CD1c-positive myeloid dendritic cell (primary cell): ENCODE measurements at regions not wholly inside any gene's neighbourhood (a gene's known extent, or its start where the extent isn't known, plus 50 kb on each side); places are given as distances from the start of the nearest gene placed in this dataset.
"Not testable (repeated sequence)": the region's sequence is repeated elsewhere in the genome, so short reads cannot be mapped to it uniquely, and the experiment has no call there.

Experiments used
- DNase-seq: peaks from one replicate; pipeline ENCODE4 v3.0.0-alpha.2; 2016; ENCODE audit errors: extremely low spot score

DNA sequence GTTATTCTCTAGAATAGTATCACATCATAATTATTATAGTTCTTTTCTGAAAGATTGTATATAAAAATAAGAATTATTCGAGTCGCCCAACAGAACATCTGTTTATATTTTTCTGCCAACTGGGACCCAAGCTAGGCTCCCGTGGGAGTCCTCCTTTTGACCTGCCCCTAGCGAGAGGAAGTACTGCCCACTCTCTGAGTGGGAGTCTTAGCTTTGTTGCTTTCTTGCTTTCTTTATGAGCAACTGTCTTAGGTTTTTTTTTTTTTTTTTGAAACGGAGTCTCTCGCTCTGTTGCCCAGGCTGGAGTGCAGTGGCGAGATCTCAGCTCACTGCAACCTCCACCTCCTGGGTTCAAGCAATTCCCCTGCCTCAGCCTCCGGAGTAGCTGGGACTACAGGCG, 202.0 kb upstream of the ZNF184 start:
- DNase-seq: no peak

DNA sequence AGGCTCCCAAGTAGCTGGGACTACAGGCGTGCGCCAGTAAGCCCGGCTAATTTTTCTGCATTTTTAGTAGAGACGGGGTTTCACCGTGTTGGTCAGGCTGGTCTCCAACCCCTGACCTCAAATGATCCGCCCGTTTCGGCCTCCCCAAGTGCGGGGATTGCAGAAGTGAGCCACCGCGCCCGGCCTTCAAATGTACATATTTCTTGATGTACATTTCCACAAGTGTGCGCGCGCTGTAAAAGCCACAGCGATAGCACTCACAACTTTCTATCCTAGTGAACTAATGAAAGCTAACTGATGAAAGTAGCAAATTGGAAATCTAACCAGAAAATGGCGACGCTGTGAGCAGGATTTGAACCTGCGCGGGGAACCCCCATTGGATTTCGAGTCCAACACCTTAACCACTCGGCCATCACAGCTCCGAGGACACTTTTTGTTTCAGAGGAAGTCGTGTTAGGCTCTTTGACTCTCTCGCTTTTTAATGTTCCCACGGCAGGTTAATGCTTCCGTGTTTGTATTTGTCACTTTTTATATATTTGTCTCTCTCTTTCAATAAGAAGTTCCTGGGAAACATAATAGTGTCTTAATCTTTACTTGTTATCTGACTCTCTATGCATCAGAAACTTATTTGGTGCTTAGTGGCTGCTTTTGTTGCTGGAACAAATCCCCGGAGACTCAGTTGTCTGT, 199.4 kb upstream of the ZNF184 start:
- no peak for DNase-seq

DNA sequence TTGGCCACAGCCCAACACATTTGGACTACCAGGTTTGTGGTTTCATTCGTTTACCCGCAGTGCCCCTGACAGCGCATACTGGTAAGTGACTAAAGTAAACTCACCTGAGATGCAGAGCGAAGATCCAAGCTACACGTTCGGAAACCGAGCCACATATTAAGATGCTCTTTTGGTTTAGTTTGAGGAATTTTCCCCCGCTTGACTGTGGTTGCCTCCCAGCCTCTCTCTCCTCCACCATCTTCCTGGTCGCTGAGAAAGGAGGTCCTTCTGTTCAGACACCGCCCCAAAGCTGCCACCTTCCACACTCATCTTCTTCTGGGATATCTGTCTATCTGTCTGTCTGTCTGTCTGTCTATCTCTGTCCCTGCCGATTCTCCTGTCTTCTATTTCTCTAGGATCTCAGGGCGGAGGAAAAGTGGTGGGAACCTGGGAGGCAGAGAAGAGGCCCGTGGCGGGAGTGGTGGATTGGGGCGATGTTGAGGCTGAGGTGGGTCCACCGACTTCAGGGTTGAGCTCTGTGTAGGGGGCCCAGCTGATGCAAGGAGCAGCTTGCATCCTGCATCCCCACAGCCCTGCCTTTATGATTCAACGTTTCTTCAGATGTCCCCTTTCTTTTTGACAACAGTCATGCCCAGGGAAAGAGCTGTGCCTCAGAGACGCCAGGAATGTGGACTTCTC, 196.9 kb upstream of the ZNF184 start:
- DNase-seq: no peak

DNA sequence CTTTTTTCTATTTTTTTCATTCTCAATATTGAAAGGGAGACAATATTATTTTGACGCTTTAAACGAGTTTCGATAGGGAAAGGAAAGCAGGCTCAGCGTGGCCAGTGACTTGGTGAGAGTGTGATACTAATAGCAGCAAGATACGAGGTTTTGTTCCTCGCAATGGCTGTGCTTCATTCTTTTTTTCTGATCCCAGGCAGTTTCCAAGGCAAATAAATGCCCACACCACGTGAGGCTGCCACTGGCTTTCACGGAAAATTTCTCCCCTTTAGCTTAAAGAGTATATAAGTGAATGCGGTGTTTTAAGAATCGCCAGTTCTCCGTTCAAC, 196.4 kb upstream of the ZNF184 start:
- DNase-seq: no peak

DNA sequence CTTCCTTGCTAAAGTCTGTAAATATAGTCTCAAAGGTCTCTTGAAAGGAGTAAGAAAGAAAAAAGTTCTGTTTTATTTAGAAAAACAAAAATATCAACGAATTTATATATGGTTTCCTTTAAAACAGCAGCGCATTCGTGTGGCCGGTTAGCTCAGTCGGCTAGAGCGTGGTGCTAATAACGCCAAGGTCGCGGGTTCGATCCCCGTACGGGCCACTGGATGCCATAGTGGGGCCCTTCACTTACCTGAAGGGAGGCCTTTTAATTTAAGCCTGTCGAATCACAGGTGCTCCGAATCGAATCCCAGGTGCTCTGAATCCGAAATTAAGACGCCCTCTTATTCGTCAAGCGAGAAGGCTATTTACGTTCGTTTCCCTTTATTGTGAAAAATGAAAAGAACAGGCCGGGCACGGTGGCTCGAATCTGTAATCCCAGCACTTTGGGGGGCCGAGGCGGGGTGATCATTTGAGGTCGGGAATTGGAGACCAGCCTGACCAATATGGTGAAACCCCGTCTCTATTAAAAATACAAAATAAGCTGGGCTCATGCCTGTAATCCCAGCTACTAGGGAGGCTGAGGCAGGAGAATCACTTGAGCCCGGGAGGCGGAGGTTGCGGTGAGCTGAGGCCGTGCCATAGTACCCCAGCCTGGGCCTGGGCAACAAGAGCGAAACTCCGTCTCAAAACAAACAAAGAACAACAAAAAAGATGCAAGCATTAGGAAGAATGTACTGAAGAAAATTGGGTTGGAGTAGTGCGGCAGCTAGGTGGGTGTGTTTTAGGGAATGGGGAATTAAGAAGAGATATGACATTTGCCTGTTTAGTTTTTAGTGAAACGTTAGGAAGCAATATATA, 195.8 kb upstream of the ZNF184 start:
- no peak for DNase-seq

DNA sequence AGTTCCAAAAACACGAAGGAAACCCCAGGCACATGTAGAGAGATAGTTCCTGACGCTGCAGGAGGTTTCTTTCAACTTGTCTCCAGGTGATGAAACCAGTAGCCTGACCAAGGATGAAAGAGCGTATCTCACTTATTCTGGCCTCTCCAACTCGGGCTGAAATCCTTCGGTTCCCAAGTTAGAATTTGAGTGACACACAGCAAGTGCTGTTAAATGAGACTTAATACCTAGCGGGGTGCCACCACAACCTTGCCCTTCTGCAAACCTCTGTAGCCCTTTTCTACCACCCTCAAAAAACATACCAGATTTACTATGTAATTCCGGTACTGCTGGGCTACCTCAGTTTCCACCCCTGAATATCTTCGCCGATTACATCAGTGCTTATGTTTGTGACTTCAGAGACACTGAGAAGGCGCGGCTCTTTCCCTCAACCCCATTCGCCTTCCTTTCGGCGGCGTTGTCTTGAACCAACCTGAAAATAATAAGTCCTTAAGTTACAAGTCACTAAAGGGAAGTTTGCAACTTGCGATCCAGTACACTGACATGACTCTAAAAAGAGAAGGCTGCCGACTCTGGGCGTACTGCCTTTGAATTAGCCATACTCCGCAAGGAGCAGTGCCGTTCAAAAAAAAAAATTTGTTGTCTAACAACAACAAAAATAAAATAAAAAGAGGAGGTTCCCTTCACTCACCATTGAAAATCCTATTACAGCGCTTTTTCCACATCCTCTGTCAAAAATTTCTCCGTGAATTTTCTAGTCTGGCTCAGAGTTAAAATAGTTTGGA, 194.9 kb upstream of the ZNF184 start:
- DNase-seq: no peak

DNA sequence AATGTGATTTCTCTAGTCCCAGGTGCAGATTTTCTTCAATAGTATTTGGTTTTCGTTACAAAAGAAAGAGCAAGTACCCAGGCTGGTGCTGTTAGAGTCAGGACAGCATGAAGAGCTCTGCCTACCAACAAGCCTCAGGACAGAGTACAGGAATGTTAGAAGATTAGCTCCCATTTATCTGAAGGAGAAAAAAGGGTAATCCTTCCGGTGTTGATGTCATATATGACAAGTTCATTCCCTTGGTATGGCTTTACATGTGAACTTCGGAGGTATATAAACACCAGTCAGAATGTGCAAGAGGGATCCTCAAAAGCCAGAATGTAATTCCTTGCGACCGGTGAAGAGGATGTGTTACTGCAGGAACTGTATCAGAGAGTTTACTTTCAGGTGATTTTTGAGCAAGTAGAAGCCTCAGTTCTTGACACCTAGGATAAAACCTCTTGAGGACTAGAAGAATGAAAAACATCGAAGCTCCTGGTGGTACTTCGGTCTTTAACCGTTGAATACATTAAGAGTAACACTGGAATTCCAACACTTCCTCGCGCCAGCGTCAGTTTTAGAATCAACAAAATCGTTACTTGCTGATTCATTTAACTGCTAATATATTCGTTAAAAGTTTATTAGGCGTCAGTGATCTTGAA, 194.2 kb upstream of the ZNF184 start:
- DNase-seq: no peak

DNA sequence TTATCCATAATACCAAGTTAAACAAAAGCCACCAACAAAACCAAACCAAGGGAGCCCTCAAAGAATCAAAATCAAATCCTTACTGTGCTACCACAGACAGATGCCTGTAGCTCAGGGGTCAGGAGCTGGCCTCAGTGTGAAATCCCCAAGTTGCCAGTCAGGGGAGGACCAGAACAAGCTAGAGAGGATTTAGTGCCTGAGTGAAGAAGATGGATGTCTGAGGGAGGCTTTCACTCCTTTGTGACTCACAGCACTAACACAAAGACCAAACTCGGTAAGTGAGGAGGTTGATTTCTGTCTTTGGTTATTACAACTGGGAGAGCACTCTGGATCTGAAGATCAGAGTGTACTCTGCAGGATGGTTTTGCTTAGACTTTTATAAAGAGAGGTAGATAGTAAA, 189.9 kb upstream of the ZNF184 start:
- DNase-seq: no peak

DNA sequence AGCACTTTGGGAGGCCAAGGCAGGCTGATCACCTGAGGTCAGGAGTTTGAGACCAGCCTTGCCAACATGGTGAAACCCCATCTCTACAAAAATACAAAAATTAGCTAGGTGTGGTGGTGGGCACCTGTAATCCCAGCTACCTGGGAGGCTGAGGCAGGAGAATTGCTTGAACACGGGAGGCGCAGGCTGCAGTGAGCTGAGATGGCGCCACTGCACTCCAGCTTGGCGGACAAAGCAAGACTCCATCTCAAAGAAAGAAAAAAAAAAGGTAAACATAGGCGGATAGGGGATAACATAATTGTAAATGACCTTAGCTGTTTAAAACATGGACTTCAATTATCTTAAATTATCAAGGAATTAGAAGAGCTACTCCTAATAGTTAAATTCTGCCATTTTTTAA, 189.3 kb upstream of the ZNF184 start:
- DNase-seq: not testable (repeated sequence)

DNA sequence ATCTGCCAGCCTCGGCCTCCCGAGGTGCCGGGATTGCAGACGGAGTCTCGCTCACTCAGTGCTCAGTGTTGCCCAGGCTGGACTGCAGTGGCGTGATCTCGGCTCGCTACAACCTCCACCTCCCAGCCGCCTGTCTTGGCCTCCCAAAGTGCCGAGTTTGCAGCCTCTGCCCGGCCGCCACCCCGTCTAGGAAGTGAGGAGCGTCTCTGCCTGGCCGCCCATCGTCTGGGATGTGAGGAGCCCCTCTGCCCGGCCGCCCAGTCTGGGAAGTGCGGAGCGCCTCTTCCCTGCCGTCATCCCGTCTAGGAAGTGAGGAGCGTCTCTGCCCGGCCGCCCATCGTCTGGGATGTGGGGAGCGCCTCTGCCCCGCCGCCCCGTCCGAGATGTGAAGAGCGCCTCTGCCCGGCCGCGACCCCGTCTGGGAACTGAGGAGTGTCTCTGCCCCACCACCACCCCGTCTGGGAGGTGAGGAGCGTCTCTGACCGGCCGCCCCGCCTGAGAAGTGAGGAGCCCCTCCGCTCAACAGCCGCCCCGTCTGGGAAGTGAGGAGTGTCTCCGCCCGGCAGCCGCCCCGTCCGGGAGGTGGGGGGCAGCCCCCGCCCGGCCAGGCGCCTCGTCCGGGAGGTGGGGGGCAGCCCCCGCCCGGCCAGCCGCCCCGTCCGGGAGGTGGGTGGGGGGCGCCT, 180.4 kb upstream of the ZNF184 start:
- DNase-seq: not testable (repeated sequence)

DNA sequence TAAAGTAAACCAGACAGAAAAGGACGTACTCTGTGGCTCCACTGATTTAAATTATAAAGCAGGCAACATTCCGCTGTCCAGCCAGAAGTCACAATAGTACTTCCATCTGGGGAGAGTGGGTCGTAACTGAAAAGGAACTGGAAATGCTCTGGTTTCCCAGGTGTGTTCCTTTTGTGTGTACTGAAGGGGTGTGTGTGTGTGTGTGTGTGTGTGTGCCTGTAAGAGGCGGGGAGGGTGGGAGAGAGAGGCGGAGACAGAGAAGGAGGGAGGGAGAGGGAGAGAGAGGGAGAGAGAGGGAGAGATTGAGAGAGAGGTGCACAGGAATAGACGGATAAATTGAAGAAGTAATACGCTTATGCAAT, 178.4 kb upstream of the ZNF184 start:
- no peak for DNase-seq

DNA sequence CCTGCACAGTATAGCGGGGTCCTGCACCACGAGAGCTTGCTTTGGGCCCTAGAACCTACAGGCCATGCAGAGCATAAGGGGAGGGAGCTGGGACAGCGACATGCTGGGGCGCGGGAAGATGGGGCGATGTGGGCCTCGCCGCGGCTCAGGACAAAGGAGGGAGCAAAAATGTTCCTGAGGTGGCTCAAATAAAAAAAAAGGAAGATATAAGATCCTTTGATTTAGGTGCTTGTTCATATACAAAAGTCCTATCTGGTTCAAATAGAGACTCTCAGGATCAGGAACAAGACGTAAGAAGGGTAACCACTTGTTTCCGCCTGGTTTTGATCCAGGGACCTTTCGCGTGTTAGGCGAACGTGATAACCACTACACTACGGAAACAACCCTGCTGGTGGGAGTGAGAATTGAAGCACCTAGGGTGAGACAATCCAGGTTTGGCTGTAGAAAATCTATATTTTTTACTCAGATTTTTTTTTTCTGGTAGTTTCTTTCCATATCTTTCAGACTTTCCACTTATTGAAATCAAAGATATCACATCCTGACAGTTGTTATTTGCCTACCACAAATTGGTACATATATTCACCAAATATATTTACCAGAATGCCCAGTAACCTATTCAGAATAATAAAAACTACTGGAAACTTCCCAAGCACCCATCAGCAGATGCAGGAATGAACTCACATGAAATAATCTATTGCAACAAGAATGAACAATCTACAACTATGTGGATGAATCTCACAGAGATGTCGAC, 177.9 kb upstream of the ZNF184 start:
- DNase-seq: no peak

DNA sequence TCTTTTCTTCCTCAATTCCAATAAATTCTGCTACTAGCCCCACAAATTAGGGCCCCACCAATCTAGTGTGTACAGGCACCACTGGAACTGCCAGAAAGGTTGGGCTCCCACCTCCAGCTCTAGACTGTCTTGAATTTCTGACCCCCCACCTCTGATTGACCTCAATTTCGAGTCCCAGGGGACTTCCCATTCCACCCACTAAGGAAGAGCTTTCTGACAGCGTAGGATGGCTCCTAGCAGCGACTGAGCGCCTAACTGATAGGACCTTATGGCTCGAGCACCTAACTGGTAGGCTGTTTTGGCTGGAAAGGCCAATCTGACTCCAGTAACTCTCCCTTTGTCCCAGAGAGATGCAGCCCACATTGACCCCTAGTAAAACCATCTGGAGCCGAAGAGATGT, 171.6 kb upstream of the ZNF184 start:
- DNase-seq: no peak

DNA sequence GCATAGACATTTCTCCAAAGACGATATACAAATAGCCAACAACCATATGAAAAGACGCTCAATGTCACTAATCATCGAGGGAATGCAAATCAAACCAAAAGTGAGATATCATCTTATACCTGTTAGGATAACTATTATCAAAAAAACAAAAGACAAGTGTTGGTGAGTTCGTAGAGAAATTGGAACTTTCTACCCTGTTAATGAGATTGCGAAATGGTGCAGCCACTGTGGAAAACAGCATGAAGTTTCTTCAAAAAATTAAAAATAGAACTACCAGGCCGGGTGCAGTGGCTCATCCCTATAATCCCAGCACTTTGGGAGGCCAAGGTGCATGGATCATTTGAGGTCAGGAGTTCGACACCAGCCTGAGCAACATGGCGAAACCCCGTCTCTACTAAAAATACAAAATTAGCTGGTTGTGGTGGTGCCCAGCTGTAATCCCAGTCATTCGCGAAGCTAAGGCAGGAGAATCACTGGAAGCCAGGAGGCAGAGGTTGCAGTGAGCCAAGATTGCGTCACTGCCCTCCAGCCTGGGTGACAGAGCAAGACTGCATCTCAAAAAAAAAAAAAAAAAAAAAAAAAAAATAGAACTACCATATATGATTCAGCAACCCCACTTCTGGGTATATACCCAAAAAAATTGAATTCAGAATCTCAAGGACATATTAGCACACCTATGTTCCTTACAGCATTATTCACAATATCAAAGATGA, 170.0 kb upstream of the ZNF184 start:
- no peak for DNase-seq

DNA sequence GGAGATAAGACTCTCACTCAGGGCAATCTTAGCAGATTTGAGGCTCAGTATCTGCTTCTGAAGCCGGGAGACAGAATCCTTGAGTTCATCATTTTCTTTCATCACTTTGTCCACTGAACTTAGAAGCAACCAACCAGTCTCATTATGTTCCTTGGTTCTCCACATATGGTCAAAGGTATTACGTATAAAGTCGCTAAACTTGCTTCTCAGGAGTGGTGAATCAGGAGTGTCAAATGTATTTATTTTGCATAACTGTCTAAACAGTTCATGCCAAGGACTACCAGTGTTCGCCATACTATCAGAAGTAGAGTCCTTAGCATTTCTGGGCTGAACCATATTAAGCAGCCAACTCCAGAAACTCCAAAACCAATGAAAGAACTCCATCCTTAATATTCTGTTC, 163.0 kb upstream of the ZNF184 start:
- DNase-seq: not testable (repeated sequence)

DNA sequence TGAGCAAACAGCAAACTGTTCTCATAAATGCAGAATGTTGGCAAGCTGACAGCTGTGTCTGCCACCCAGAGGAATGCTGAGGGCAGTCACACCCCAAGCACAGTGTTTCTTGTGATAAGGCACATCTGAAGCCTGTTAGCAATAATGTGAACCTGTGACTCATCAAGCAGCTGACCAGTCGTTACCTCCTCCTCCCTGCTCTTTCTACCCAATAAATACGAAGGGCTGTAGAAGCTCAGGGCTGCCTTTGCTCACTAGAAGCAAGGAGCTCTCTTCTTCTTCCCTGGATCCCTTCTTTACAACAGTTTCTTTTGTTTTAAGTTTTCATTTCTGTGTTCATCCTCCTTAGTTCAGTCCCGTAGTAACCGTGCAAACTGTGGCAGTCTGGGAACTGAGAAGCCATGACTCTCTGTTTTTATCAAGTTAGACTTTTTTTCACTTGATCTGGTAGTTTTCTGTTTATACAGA, 160.3 kb upstream of the ZNF184 start:
- not testable (repeated sequence) for DNase-seq

DNA sequence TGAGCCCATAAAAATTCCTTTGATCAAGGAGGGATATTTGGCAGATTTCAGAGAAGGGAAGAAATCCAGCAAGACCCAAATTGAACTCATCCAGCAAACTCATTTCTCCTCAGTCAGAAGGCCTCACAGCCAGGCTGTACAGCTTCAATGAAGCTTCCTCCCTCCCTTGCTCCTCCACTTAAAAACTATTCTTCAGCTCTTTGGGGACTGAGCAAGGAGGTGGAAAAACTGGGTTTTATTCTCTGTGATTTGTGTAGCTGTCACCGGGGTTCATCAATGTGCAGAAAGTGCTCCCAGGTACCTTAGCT, 158.7 kb upstream of the ZNF184 start:
- DNase-seq: no peak

DNA sequence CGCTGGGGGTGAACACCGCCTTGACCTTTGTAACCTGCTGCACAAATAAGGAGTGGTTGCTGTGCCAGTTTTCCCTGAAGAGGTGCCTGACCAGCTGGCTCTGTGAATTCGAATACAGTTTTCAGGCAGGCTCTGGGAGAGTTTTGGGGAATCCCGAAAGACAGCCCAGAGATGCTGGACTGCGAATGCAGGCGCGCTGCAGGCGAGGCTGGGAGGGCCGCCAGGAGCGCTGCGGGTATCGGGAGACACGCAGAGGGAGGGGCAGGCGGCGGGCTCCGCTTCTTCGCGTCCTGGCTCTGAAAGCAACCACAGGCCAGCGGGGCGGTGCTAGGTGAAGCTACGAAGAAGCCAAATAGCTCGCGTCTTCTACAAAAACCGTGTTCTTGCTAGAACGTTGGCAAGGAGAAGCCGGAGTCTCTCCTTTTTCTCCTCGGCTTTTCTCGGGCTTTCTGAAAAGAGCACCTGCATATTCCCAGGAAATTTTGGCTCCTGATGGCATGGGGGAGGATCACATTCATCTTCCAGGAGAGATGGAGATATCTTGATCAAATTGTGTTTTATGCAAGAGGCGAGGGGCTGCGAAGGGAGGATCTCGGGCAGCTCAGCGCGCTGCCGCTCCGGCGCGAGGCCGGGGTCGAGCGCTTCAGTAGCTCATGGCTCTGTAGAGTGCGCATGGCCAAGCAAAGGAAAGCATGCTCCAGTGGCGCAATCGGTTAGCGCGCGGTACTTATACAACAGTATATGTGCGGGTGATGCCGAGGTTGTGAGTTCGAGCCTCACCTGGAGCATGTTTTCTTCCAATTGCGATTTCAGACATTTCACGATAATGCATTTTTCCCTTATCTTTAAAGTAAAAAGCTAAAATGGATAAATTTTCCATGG, 158.1 kb upstream of the ZNF184 start:
- no peak for DNase-seq
